ENCODE measurements at regions not wholly inside any gene's neighbourhood (a gene's known extent, or its start where the extent isn't known, plus 50 kb on each side); places are given as distances from the start of the nearest gene placed in this dataset.

GRCh38 chr3:162218479-162218878, 721.9 kb downstream of the OTOL1 start:
- Histone ChIP-seq H3K79me2 (ENCODE audit: control insufficient read depth, insufficient read depth, low read length) (no peaks in the 10 kb centered on the region), H4K20me1 (ENCODE audit: control insufficient read depth, extremely low read depth, insufficient read depth, low read length) (no peaks in the 10 kb centered on the region), H3K4me2 (ENCODE audit: extremely low read depth, insufficient read depth, low read length) (no peak overlapping the region), H3K9me3 (ENCODE audit: control insufficient read depth, insufficient read depth, low read depth, low read length) (no peaks in the 10 kb centered on the region), H3K4me3 (replicated peaks in 1 of 4; ENCODE audit: control extremely low read depth in 1 of 4, insufficient read depth in 1 of 4, low read depth in 3 of 4, low read length in 4 of 4) (no peak overlapping the region), H3K27me3 (ENCODE audit: control insufficient read depth, insufficient read depth, low read length) (no peaks in the 10 kb centered on the region), H3K9ac (ENCODE audit: insufficient read depth, low read length) (no peak overlapping the region), H2AFZ (ENCODE audit: low read length) (no peak overlapping the region), H3K4me1 (ENCODE audit: control insufficient read depth, extremely low read depth, insufficient read depth, low read length) (no peaks in the 10 kb centered on the region), H3K27ac (ENCODE audit: insufficient read depth, low read length) (no peak overlapping the region), H3K36me3 (ENCODE audit: control insufficient read depth, insufficient read depth, low read length) (no peaks in the 10 kb centered on the region)
- DNase-seq (ENCODE audit: low read depth in 2 of 2) = no peak
- no peak for TF ChIP-seq EZH2 (IDR thresholded peaks at IDR 0.05; ENCODE audit: low read length, missing control alignments)
- no peak for TF ChIP-seq CTCF (conservative IDR thresholded peaks at IDR 0.05 in 1 of 2, IDR thresholded peaks at IDR 0.05 in 1 of 2; ENCODE audit: low read depth in 1 of 2, low read length in 2 of 2)

DNA sequence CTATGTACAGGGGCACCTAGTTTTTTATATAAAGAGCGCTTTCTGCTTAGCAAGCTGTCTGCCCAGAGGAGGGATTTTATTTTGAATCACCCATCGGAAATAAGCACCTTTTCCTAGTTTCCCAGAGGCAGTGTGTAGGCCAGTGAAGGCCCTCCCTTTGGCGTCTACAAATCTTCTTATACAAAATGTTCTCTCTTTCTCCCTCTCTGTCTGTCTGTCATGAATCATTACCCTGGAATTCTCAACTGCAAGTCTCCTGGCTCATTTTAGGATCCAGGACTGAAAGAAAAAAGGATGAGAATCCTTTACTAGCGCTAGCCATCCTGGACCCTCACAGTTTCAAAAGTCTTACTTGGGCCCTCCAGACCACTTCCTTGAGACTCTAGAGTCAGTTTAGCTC, 728.1 kb downstream of the OTOL1 start:
- TF ChIP-seq CTCF (conservative IDR thresholded peaks at IDR 0.05 in 1 of 2, IDR thresholded peaks at IDR 0.05 in 1 of 2; ENCODE audit: low read depth in 1 of 2, low read length in 2 of 2) = no peak
- TF ChIP-seq EZH2 (IDR thresholded peaks at IDR 0.05; ENCODE audit: low read length, missing control alignments) = no peak
- Histone ChIP-seq H3K4me3 (replicated peaks in 1 of 4; ENCODE audit: control extremely low read depth in 1 of 4, insufficient read depth in 1 of 4, low read depth in 3 of 4, low read length in 4 of 4) (no peak overlapping the region), H3K9me3 (ENCODE audit: control insufficient read depth, insufficient read depth, low read depth, low read length) (no peaks in the 10 kb centered on the region), H3K4me2 (ENCODE audit: extremely low read depth, insufficient read depth, low read length) (no peak overlapping the region), H2AFZ (ENCODE audit: low read length) (no peak overlapping the region), H4K20me1 (ENCODE audit: control insufficient read depth, extremely low read depth, insufficient read depth, low read length) (no peaks in the 10 kb centered on the region), H3K79me2 (ENCODE audit: control insufficient read depth, insufficient read depth, low read length) (no peaks in the 10 kb centered on the region), H3K4me1 (ENCODE audit: control insufficient read depth, extremely low read depth, insufficient read depth, low read length) (no peaks in the 10 kb centered on the region), H3K36me3 (ENCODE audit: control insufficient read depth, insufficient read depth, low read length) (no peaks in the 10 kb centered on the region), H3K9ac (ENCODE audit: insufficient read depth, low read length) (no peak overlapping the region), H3K27me3 (ENCODE audit: control insufficient read depth, insufficient read depth, low read length) (no peaks in the 10 kb centered on the region), H3K27ac (ENCODE audit: insufficient read depth, low read length) (no peak overlapping the region)
- peak in 1 of 2 donors; percentile 59 for DNase-seq (ENCODE audit: low read depth in 2 of 2)

DNA sequence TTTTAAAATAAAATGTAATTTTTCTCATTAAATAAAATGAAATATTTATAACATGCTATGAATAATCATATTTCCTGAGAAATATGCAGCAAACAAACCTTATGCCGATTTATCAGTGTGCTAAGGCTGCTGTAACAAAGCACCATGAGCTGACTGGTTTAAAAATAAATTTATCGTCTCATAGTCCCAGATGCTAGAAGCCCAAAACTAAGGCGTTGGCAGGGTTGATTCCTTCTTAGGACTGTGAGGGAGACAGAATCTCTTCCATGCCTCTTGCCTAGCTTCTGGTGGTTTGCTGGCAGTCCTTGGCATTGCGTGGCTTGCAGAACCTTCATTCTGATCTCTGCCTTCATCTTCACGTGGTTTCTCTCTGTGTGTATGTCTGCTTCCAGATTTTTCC, 740.3 kb downstream of the OTOL1 start:
- Histone ChIP-seq H3K4me2 (ENCODE audit: extremely low read depth, insufficient read depth, low read length) (no peak overlapping the region), H3K4me1 (ENCODE audit: control insufficient read depth, extremely low read depth, insufficient read depth, low read length) (no peaks in the 10 kb centered on the region), H3K79me2 (ENCODE audit: control insufficient read depth, insufficient read depth, low read length) (no peaks in the 10 kb centered on the region), H3K36me3 (ENCODE audit: control insufficient read depth, insufficient read depth, low read length) (no peaks in the 10 kb centered on the region), H3K27me3 (ENCODE audit: control insufficient read depth, insufficient read depth, low read length) (no peaks in the 10 kb centered on the region), H3K27ac (ENCODE audit: insufficient read depth, low read length) (no peak overlapping the region), H3K9me3 (ENCODE audit: control insufficient read depth, insufficient read depth, low read depth, low read length) (no peaks in the 10 kb centered on the region), H2AFZ (ENCODE audit: low read length) (no peak overlapping the region), H3K4me3 (replicated peaks in 1 of 4; ENCODE audit: control extremely low read depth in 1 of 4, insufficient read depth in 1 of 4, low read depth in 3 of 4, low read length in 4 of 4) (no peak overlapping the region), H3K9ac (ENCODE audit: insufficient read depth, low read length) (no peak overlapping the region), H4K20me1 (ENCODE audit: control insufficient read depth, extremely low read depth, insufficient read depth, low read length) (no peaks in the 10 kb centered on the region)
- TF ChIP-seq CTCF (conservative IDR thresholded peaks at IDR 0.05 in 1 of 2, IDR thresholded peaks at IDR 0.05 in 1 of 2; ENCODE audit: low read depth in 1 of 2, low read length in 2 of 2) (no peak), EZH2 (IDR thresholded peaks at IDR 0.05; ENCODE audit: low read length, missing control alignments) (no peak)
- no peak for DNase-seq (ENCODE audit: low read depth in 2 of 2)
